C4-2B (cell line): ENCODE measurements at regions not wholly inside any gene's neighbourhood (a gene's known extent, or its start where the extent isn't known, plus 50 kb on each side); places are given as distances from the start of the nearest gene placed in this dataset.

Source experiments
- CTCF ChIP-seq: fragments of 450-650 bp; conservative IDR thresholded peaks from 2 replicates; pipeline ENCODE4 v1.5.1; 2017; ENCODE audit warnings: mild to moderate bottlenecking
- ZFX ChIP-seq: fragments of 450-650 bp; IDR thresholded peaks from 2 replicates; pipeline ENCODE4 v1.6.1; 2017

DNA sequence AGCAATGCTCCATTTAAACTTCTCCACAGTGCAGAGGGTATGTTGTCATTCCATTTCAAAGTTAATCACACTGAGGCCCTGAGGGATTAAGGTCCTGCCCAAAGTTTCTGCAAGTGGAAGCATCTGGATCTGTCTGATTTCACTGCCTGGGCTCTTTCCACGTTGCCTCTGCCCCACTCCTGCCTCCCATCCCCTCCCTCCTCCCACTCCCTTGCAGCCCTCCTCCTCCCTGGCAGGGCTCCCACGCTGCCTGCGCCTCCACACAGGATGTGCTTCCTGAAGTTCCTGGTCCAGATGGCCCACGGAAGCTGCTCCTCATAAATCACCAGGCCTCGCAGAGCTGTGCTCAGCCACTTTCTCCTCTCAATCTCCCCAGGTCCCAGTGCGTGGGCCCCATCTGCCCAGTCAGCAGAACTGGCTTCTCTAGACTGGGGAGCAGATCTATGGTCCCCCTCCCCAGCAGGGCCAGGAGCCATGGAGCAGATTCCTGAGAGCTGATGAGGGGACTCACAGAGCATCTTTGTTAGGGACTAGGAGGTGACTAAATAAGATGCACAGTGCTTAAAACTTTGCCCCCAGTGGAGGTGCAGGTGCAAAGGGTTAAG lies 65.4 kb upstream of the MAFB start:
- TF ChIP-seq CTCF (no peak), ZFX (no peak)
